ENCODE measurements at regions not wholly inside any gene's neighbourhood (a gene's known extent, or its start where the extent isn't known, plus 50 kb on each side); places are given as distances from the start of the nearest gene placed in this dataset.

GRCh38 chr6:153956808-153957207, 82.2 kb upstream of the OPRM1 start:
- peak in 1 of 2 donors; percentile 3 for DNase-seq (ENCODE audit: low read depth in 2 of 2)
- no peak for TF ChIP-seq CTCF (conservative IDR thresholded peaks at IDR 0.05 in 1 of 2, IDR thresholded peaks at IDR 0.05 in 1 of 2; ENCODE audit: low read depth in 1 of 2, low read length in 2 of 2)
- H3K4me2 ChIP-seq (ENCODE audit: extremely low read depth, insufficient read depth, low read length), result no peak overlapping the region

GRCh38 chr6:153949616-153950015, 89.4 kb upstream of the OPRM1 start:
- Histone ChIP-seq H3K4me1 (ENCODE audit: control insufficient read depth, extremely low read depth, insufficient read depth, low read length) (no peaks in the 10 kb centered on the region), H2AFZ (ENCODE audit: low read length) (no peak overlapping the region), H3K9me3 (ENCODE audit: control insufficient read depth, insufficient read depth, low read depth, low read length) (no peaks in the 10 kb centered on the region), H3K79me2 (ENCODE audit: control insufficient read depth, insufficient read depth, low read length) (no peaks in the 10 kb centered on the region), H3K27ac (ENCODE audit: insufficient read depth, low read length) (no peak overlapping the region), H3K4me3 (replicated peaks in 1 of 4; ENCODE audit: control extremely low read depth in 1 of 4, insufficient read depth in 1 of 4, low read depth in 3 of 4, low read length in 4 of 4) (no peak overlapping the region), H3K4me2 (ENCODE audit: extremely low read depth, insufficient read depth, low read length) (no peak overlapping the region), H3K27me3 (ENCODE audit: control insufficient read depth, insufficient read depth, low read length) (no peaks in the 10 kb centered on the region), H3K9ac (ENCODE audit: insufficient read depth, low read length) (no peak overlapping the region), H4K20me1 (ENCODE audit: control insufficient read depth, extremely low read depth, insufficient read depth, low read length) (no peaks in the 10 kb centered on the region), H3K36me3 (ENCODE audit: control insufficient read depth, insufficient read depth, low read length) (no peaks in the 10 kb centered on the region)
- DNase-seq (ENCODE audit: low read depth in 2 of 2), result no peak
- TF ChIP-seq EZH2 (IDR thresholded peaks at IDR 0.05; ENCODE audit: low read length, missing control alignments) (no peak), CTCF (conservative IDR thresholded peaks at IDR 0.05 in 1 of 2, IDR thresholded peaks at IDR 0.05 in 1 of 2; ENCODE audit: low read depth in 1 of 2, low read length in 2 of 2) (no peak)

More at GRCh38 chr6:153956808-153957207, 82.2 kb upstream of the OPRM1 start:
- H3K27me3 ChIP-seq (ENCODE audit: control insufficient read depth, insufficient read depth, low read length), result no peaks in the 10 kb centered on the region
- no peak overlapping the region for H3K27ac ChIP-seq (ENCODE audit: insufficient read depth, low read length)
- no peaks in the 10 kb centered on the region for H4K20me1 ChIP-seq (ENCODE audit: control insufficient read depth, extremely low read depth, insufficient read depth, low read length)
- H3K4me3 ChIP-seq (replicated peaks in 1 of 4; ENCODE audit: control extremely low read depth in 1 of 4, insufficient read depth in 1 of 4, low read depth in 3 of 4, low read length in 4 of 4), result no peak overlapping the region
- H3K79me2 ChIP-seq (ENCODE audit: control insufficient read depth, insufficient read depth, low read length), result no peaks in the 10 kb centered on the region
- no peak overlapping the region for H2AFZ ChIP-seq (ENCODE audit: low read length)
- no peak overlapping the region for H3K9ac ChIP-seq (ENCODE audit: insufficient read depth, low read length)
- H3K36me3 ChIP-seq (ENCODE audit: control insufficient read depth, insufficient read depth, low read length), result no peaks in the 10 kb centered on the region
- no peaks in the 10 kb centered on the region for H3K4me1 ChIP-seq (ENCODE audit: control insufficient read depth, extremely low read depth, insufficient read depth, low read length)
- no peaks in the 10 kb centered on the region for H3K9me3 ChIP-seq (ENCODE audit: control insufficient read depth, insufficient read depth, low read depth, low read length)

- Histone ChIP-seq H3K4me3 (replicated peaks in 1 of 4; ENCODE audit: control extremely low read depth in 1 of 4, insufficient read depth in 1 of 4, low read depth in 3 of 4, low read length in 4 of 4) (no peak overlapping the region), H3K9me3 (ENCODE audit: control insufficient read depth, insufficient read depth, low read depth, low read length) (no peaks in the 10 kb centered on the region), H2AFZ (ENCODE audit: low read length) (no peak overlapping the region), H3K9ac (ENCODE audit: insufficient read depth, low read length) (no peak overlapping the region), H3K36me3 (ENCODE audit: control insufficient read depth, insufficient read depth, low read length) (no peaks in the 10 kb centered on the region), H3K79me2 (ENCODE audit: control insufficient read depth, insufficient read depth, low read length) (no peaks in the 10 kb centered on the region), H3K4me2 (ENCODE audit: extremely low read depth, insufficient read depth, low read length) (no peak overlapping the region), H3K27ac (ENCODE audit: insufficient read depth, low read length) (no peak overlapping the region), H3K27me3 (ENCODE audit: control insufficient read depth, insufficient read depth, low read length) (no peaks in the 10 kb centered on the region), H4K20me1 (ENCODE audit: control insufficient read depth, extremely low read depth, insufficient read depth, low read length) (no peaks in the 10 kb centered on the region), H3K4me1 (ENCODE audit: control insufficient read depth, extremely low read depth, insufficient read depth, low read length) (no peaks in the 10 kb centered on the region)
- TF ChIP-seq CTCF (conservative IDR thresholded peaks at IDR 0.05 in 1 of 2, IDR thresholded peaks at IDR 0.05 in 1 of 2; ENCODE audit: low read depth in 1 of 2, low read length in 2 of 2) (peak; percentile 41 to 91), EZH2 (IDR thresholded peaks at IDR 0.05; ENCODE audit: low read length, missing control alignments) (no peak)
- peak in 1 of 2 donors; percentile 17 for DNase-seq (ENCODE audit: low read depth in 2 of 2)
Observed at GRCh38 chr6:153947808-153948447, 91.1 kb upstream of the OPRM1 start.

Data from fibroblast of lung (primary cell).